Right atrium auricular region (tissue), 2 donors: ENCODE measurements at regions not wholly inside any gene's neighbourhood (a gene's known extent, or its start where the extent isn't known, plus 50 kb on each side); places are given as distances from the start of the nearest gene placed in this dataset.

Experiments
- DNase-seq: peaks from one replicate; pipeline ENCODE4 v3.0.0-alpha.2; 2019; ENCODE audit warnings: low spot score
- H3K27ac ChIP-seq, 2 donors: fragments of 200-600 bp; sonication (generic); 1 replicate in 1 of 2; 2 replicates in 1 of 2; pipeline ENCODE4 v1.5.1; 2016 to 2019
- H3K27me3 ChIP-seq, 2 donors: fragments of 200-600 bp; sonication (generic); one replicate each; pipeline versions ENCODE4 v1.5.1 to v1.6.0; 2017 to 2019
- H3K36me3 ChIP-seq: fragments of 200-600 bp; sonication (generic); one replicate; pipeline ENCODE4 v1.5.1; 2016
- H3K4me1 ChIP-seq, 2 donors: fragments of 200-600 bp; sonication (generic); one replicate each; pipeline versions ENCODE4 v1.5.1 to v1.6.0; 2017 to 2019
- H3K4me3 ChIP-seq, 2 donors: fragments of 200-600 bp; sonication (generic); 1 replicate in 1 of 2; 2 replicates in 1 of 2; pipeline ENCODE4 v1.5.1; 2017 to 2019; ENCODE audit warnings: mild to moderate bottlenecking in 1 of 2, moderate library complexity in 1 of 2
- H3K9me3 ChIP-seq, 2 donors: fragments of 200-600 bp; sonication (generic); one replicate each; pipeline ENCODE4 v1.5.1; 2019
- TF ChIP-seq, protein P1 (sequence below), 2 donors: fragments of 200-600 bp; sonication (generic); IDR thresholded peaks; one replicate each; pipeline ENCODE4 v1.5.1; 2019; ENCODE audit warnings: antibody characterized with exemption in 2 of 2

DNA sequence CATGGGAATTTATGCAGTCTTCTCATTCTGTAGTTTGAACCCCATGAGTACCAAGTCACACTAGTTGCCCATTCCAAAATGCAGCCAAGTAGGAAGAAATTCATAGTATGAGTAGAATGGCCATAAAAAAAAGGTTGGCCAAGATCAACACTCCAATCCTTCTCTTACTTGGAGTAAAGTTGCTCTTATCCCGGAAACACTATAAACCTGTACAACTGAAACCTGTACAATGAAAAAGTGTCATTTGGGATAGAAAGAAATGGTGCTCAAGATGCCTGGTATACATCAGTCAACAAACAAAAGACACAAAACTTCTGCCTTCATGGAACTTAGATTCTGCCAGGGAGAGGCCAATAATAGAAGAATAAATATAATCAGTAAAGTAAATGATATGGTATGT is 325.0 kb downstream of the NFIB start:
- H3K27me3 ChIP-seq, result no peaks in the 10 kb centered on the region
- H3K36me3 ChIP-seq, result no peaks in the 10 kb centered on the region
- no peaks in the 10 kb centered on the region for H3K4me1 ChIP-seq
- no peak overlapping the region for H3K27ac ChIP-seq
- TF ChIP-seq, protein P1, sequence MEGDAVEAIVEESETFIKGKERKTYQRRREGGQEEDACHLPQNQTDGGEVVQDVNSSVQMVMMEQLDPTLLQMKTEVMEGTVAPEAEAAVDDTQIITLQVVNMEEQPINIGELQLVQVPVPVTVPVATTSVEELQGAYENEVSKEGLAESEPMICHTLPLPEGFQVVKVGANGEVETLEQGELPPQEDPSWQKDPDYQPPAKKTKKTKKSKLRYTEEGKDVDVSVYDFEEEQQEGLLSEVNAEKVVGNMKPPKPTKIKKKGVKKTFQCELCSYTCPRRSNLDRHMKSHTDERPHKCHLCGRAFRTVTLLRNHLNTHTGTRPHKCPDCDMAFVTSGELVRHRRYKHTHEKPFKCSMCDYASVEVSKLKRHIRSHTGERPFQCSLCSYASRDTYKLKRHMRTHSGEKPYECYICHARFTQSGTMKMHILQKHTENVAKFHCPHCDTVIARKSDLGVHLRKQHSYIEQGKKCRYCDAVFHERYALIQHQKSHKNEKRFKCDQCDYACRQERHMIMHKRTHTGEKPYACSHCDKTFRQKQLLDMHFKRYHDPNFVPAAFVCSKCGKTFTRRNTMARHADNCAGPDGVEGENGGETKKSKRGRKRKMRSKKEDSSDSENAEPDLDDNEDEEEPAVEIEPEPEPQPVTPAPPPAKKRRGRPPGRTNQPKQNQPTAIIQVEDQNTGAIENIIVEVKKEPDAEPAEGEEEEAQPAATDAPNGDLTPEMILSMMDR (IDR thresholded peaks at IDR 0.05), result no peak
- no peak overlapping the region for H3K4me3 ChIP-seq
- no peak for DNase-seq
- no peaks in the 10 kb centered on the region for H3K9me3 ChIP-seq

DNA sequence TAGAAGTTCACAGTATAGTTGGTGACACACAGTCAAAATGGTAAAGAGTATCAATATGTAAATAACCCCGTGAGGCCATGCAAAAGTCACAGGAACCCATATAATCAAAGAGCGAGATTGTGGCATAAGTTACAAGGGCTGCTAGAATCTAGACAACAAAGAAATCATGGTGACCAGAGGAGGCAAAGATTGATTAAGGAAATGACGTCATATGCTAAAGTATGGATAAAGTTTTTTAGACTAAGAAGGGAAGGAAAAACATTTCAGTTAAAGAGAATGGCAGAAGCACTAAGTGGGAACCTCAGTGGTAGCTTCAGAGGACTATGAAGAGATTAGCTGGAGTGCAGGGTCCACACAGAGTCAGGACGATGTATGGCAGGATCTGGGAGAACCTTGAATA is 330.3 kb downstream of the NFIB start:
- Histone ChIP-seq H3K4me3 (no peak overlapping the region), H3K27me3 (no peaks in the 10 kb centered on the region), H3K27ac (no peak overlapping the region), H3K36me3 (no peaks in the 10 kb centered on the region), H3K9me3 (no peaks in the 10 kb centered on the region), H3K4me1 (no peaks in the 10 kb centered on the region)
- no peak for DNase-seq
- TF ChIP-seq, protein P1 (IDR thresholded peaks at IDR 0.05), result no peak

DNA sequence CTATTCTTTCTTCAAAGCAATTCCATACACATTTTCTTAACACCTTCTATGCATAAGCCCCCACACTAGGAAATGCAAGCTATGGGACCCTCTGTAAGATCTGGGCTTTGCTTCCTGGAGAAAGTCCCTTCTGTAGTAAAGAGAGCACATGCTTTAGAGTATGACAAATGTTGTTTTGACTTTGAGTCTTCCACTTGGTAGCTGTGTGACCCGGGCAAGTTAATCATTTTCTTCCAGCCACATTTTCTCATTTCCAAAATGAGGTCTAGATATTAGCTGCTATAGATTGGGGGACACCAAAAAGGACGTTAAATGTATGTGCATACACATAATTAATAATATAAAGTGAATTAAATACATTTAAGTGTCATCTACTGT is 334.0 kb downstream of the NFIB start:
- TF ChIP-seq, protein P1 (IDR thresholded peaks at IDR 0.05), result no peak
- no peak for DNase-seq
- Histone ChIP-seq H3K4me1 (no peaks in the 10 kb centered on the region), H3K27ac (no peak overlapping the region), H3K36me3 (no peaks in the 10 kb centered on the region), H3K4me3 (no peak overlapping the region), H3K27me3 (no peaks in the 10 kb centered on the region), H3K9me3 (no peaks in the 10 kb centered on the region)

DNA sequence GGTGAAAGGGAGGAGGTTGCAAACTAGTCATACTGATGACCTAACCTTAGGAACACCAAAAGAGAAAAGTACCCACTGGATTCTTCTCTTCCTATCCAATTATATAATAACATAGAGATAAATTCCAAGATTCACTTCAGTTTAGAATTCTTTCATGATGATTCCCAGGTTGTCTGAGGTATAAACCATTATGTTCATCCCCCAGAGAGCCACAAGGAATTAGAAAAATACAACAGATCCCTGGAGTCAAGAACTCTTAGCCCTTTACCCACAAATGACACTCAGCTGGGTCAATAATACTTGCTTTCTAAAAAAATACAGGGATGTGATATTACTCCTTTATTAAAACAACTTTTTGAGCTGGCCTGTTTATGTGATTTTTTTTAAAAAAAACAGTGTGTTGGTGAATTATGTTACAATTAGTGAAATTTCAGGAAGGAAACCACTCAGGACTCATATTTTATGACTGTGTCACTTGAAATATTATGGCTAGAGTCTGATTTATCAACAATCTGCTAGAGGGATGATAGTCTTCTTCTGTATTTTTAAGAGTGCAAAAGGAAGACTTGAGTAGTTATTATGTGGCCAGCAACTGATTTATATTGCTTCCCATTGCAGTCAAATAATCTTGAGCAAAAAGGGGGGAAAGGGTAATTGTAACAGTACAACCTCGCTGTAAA is 338.2 kb downstream of the NFIB start:
- Histone ChIP-seq H3K4me3 (no peak overlapping the region), H3K27me3 (no peaks in the 10 kb centered on the region), H3K4me1 (peaks cover 0 to 13% of the 10 kb centered on the region in 2 donors), H3K36me3 (no peaks in the 10 kb centered on the region), H3K27ac (no peak overlapping the region), H3K9me3 (no peaks in the 10 kb centered on the region)
- DNase-seq, result no peak
- TF ChIP-seq, protein P1 (IDR thresholded peaks at IDR 0.05), result no peak

DNA sequence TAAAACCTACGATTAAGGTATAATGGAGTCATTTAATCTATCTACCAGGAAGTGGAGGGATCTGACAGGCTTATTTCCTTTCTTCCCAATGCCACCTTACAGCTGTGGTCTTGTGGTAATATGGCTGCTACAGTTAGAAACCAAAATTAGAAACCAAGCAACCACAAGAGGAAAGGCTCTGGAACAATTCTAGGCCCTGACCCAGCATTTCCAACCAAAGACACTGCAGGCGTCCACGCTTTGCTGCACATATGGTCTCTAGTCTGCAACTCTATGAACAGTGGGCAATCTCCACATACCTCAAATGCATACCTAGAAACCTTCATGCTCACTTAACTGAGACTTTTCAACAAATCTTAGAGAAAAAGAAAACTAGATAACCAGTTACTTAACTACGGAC is 339.1 kb downstream of the NFIB start:
- H3K36me3 ChIP-seq, result no peaks in the 10 kb centered on the region
- H3K27me3 ChIP-seq, result no peaks in the 10 kb centered on the region
- H3K4me3 ChIP-seq, result no peak overlapping the region
- no peaks in the 10 kb centered on the region for H3K9me3 ChIP-seq
- TF ChIP-seq, protein P1 (IDR thresholded peaks at IDR 0.05), result no peak
- DNase-seq, result no peak
- H3K27ac ChIP-seq, result no peak overlapping the region
- peaks cover 0 to 21% of the 10 kb centered on the region in 2 donors for H3K4me1 ChIP-seq
